Progenitor cell of endocrine pancreas (in vitro differentiated cells): ENCODE measurements at regions not wholly inside any gene's neighbourhood (a gene's known extent, or its start where the extent isn't known, plus 50 kb on each side); places are given as distances from the start of the nearest gene placed in this dataset.

Experiments used
- DNase-seq: peaks from one replicate; pipeline ENCODE4 v3.0.0; 2021; ENCODE audit warnings: low spot score; ENCODE audit not compliant: unreplicated experiment
- H3K27ac Mint-ChIP-seq: 2 replicates; pipeline ENCODE4 v1.8.0; 2021; ENCODE audit warnings: mild to moderate bottlenecking, moderate library complexity, mixed read lengths
- H3K27me3 Mint-ChIP-seq: 2 replicates; pipeline ENCODE4 v1.8.0; 2021; ENCODE audit warnings: mixed read lengths
- H3K36me3 Mint-ChIP-seq: 2 replicates; pipeline ENCODE4 v1.8.0; 2022; ENCODE audit warnings: mixed read lengths; ENCODE audit not compliant: insufficient read depth
- H3K4me1 Mint-ChIP-seq: 2 replicates; pipeline ENCODE4 v1.8.0; 2021; ENCODE audit warnings: low read depth, mixed read lengths
- H3K4me3 Mint-ChIP-seq: 2 replicates; pipeline ENCODE4 v1.8.0; 2021; ENCODE audit warnings: low read depth, mild to moderate bottlenecking, moderate library complexity, mixed read lengths
- H3K9me3 Mint-ChIP-seq: 2 replicates; pipeline ENCODE4 v1.8.0; 2021; ENCODE audit warnings: low read depth, mixed read lengths
- TF ChIP-seq, protein P1 (sequence below): fragments of 200-600 bp; sonication (generic); IDR thresholded peaks from one replicate; pipeline ENCODE4 v1.5.0; 2021; ENCODE audit warnings: antibody characterized with exemption, mild to moderate bottlenecking; ENCODE audit not compliant: unreplicated experiment

DNA sequence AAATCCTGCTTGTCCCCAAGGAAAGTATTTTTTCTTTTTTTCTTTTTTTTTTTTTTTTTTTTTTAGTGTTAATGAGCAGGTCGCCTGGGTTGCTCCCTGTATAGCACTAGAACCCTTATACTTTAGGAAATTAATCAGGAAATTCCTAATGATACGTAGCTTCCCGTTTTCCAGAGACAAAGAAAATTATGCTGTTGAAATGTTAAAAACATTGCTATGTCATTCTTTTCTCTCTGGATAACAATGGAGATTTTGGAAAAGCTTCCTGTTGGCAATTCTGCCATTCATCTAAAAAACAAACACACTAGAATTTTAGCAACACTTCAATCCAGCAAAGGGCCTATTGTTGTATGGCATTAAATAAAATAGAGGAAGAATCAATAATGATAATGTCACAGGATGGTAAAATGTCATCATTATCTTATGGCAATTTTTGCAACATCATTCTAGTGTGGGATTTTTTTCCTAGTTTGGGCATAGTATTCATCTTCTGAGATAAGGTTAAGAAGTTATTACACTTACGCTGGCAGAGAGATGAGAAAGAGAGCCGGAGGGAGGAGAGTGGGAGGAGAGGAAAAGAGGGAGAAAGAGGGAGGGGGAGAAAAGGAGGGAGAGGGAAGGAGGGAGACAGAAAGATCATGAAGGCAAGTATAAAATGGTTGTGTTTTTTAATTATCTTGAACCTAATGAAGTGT, 315.8 kb upstream of the PDE4D start:
- H3K36me3 Mint-ChIP-seq, result no peaks in the 10 kb centered on the region
- H3K27ac Mint-ChIP-seq, result no peak overlapping the region
- H3K9me3 Mint-ChIP-seq, result no peaks in the 10 kb centered on the region
- DNase-seq, result no peak
- TF ChIP-seq, protein P1, sequence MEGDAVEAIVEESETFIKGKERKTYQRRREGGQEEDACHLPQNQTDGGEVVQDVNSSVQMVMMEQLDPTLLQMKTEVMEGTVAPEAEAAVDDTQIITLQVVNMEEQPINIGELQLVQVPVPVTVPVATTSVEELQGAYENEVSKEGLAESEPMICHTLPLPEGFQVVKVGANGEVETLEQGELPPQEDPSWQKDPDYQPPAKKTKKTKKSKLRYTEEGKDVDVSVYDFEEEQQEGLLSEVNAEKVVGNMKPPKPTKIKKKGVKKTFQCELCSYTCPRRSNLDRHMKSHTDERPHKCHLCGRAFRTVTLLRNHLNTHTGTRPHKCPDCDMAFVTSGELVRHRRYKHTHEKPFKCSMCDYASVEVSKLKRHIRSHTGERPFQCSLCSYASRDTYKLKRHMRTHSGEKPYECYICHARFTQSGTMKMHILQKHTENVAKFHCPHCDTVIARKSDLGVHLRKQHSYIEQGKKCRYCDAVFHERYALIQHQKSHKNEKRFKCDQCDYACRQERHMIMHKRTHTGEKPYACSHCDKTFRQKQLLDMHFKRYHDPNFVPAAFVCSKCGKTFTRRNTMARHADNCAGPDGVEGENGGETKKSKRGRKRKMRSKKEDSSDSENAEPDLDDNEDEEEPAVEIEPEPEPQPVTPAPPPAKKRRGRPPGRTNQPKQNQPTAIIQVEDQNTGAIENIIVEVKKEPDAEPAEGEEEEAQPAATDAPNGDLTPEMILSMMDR, result no peak
- no peaks in the 10 kb centered on the region for H3K4me1 Mint-ChIP-seq
- no peak overlapping the region for H3K4me3 Mint-ChIP-seq
- H3K27me3 Mint-ChIP-seq, result peaks cover 2% of the 10 kb centered on the region

- peaks cover 2% of the 10 kb centered on the region for H3K27me3 Mint-ChIP-seq
- no peaks in the 10 kb centered on the region for H3K4me1 Mint-ChIP-seq
- no peak overlapping the region for H3K27ac Mint-ChIP-seq
- TF ChIP-seq, protein P1, result no peak
- H3K4me3 Mint-ChIP-seq, result no peak overlapping the region
- no peaks in the 10 kb centered on the region for H3K36me3 Mint-ChIP-seq
- H3K9me3 Mint-ChIP-seq, result no peaks in the 10 kb centered on the region
- no peak for DNase-seq
These were observed 315.2 kb upstream of the PDE4D start for GRCh38 chr5:60208716-60209115.

DNA sequence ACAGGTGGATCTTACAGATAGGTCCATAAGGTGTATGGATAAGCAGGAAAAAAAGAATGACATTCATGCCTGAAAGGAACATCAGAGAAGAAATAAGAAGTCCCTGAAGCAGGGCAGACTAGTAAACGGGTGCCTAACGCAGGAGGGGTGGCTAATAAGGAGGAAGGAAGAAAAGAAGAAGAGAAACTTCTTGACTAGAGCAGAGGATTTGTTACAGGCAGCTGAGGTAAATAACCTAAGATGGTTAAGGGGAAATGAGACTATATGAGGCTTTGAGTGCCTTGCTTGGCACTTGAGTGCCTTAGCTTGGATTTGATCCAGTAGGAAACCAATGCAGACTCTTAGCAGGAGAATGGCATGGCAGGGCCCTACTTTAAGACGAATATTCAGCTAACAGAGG, 313.5 kb upstream of the PDE4D start:
- TF ChIP-seq, protein P1, result no peak
- H3K4me3 Mint-ChIP-seq, result no peak overlapping the region
- H3K27me3 Mint-ChIP-seq, result peaks cover 2% of the 10 kb centered on the region
- no peak for DNase-seq
- no peaks in the 10 kb centered on the region for H3K4me1 Mint-ChIP-seq
- no peaks in the 10 kb centered on the region for H3K36me3 Mint-ChIP-seq
- no peaks in the 10 kb centered on the region for H3K9me3 Mint-ChIP-seq
- no peak overlapping the region for H3K27ac Mint-ChIP-seq

- H3K36me3 Mint-ChIP-seq, result no peaks in the 10 kb centered on the region
- H3K27ac Mint-ChIP-seq, result no peak overlapping the region
- no peaks in the 10 kb centered on the region for H3K4me1 Mint-ChIP-seq
- no peaks in the 10 kb centered on the region for H3K9me3 Mint-ChIP-seq
- H3K4me3 Mint-ChIP-seq, result no peak overlapping the region
- TF ChIP-seq, protein P1, result no peak
- DNase-seq, result no peak
- peaks cover 2% of the 10 kb centered on the region for H3K27me3 Mint-ChIP-seq
These were observed 312.7 kb upstream of the PDE4D start for GRCh38 chr5:60206234-60206633.

GRCh38 chr5:60205071-60205470, 311.5 kb upstream of the PDE4D start:
- H3K4me3 Mint-ChIP-seq, result no peak overlapping the region
- no peak for DNase-seq
- no peak overlapping the region for H3K27ac Mint-ChIP-seq
- TF ChIP-seq, protein P1, result no peak
- H3K36me3 Mint-ChIP-seq, result no peaks in the 10 kb centered on the region
- no peaks in the 10 kb centered on the region for H3K4me1 Mint-ChIP-seq
- peaks cover 2% of the 10 kb centered on the region for H3K27me3 Mint-ChIP-seq
- H3K9me3 Mint-ChIP-seq, result no peaks in the 10 kb centered on the region
